ENCODE measurements at regions not wholly inside any gene's neighbourhood (a gene's known extent, or its start where the extent isn't known, plus 50 kb on each side); places are given as distances from the start of the nearest gene placed in this dataset.
"Not testable (repeated sequence)": the region's sequence is repeated elsewhere in the genome, so short reads cannot be mapped to it uniquely, and the experiment has no call there.

GRCh38 chr4:81620442-81620841 lies 148.7 kb upstream of the RASGEF1B start:
- DNase-seq = no peak

- DNase-seq = no peak
Observed at GRCh38 chr4:81617545-81617944, 145.8 kb upstream of the RASGEF1B start.

GRCh38 chr4:81611221-81611620 lies 139.5 kb upstream of the RASGEF1B start:
- no peak for DNase-seq

GRCh38 chr4:81609844-81610243 lies 138.1 kb upstream of the RASGEF1B start:
- no peak for DNase-seq

- no peak for DNase-seq
Observed at GRCh38 chr4:81607950-81608349, 136.2 kb upstream of the RASGEF1B start.

GRCh38 chr4:81606801-81607501 lies 135.2 kb upstream of the RASGEF1B start:
- no peak for DNase-seq

GRCh38 chr4:81606166-81606565 lies 134.5 kb upstream of the RASGEF1B start:
- no peak for DNase-seq

GRCh38 chr4:81605271-81605670 lies 133.6 kb upstream of the RASGEF1B start:
- DNase-seq = no peak

- DNase-seq = no peak
Observed at GRCh38 chr4:81604683-81605218, 133.0 kb upstream of the RASGEF1B start.

- DNase-seq = no peak
Observed at GRCh38 chr4:81602854-81603253, 131.1 kb upstream of the RASGEF1B start.

GRCh38 chr4:81601358-81601694 lies 129.6 kb upstream of the RASGEF1B start:
- DNase-seq = no peak

- DNase-seq = no peak
Observed at GRCh38 chr4:81600520-81601357, 129.0 kb upstream of the RASGEF1B start.

GRCh38 chr4:81599742-81600380 lies 128.2 kb upstream of the RASGEF1B start:
- DNase-seq = no peak

GRCh38 chr4:81595798-81596610 lies 124.3 kb upstream of the RASGEF1B start:
- no peak for DNase-seq

- no peak for DNase-seq
Observed at GRCh38 chr4:81595287-81595686, 123.6 kb upstream of the RASGEF1B start.

- DNase-seq = no peak
Observed at GRCh38 chr4:81594490-81595159, 122.9 kb upstream of the RASGEF1B start.

- no peak for DNase-seq
Observed at GRCh38 chr4:81592701-81593100, 121.0 kb upstream of the RASGEF1B start.

- DNase-seq = no peak
Observed at GRCh38 chr4:81590596-81590995, 118.9 kb upstream of the RASGEF1B start.

GRCh38 chr4:81589262-81589661 lies 117.6 kb upstream of the RASGEF1B start:
- DNase-seq = no peak

- no peak for DNase-seq
Observed at GRCh38 chr4:81586706-81587105, 115.0 kb upstream of the RASGEF1B start.

- not testable (repeated sequence) for DNase-seq
Observed at GRCh38 chr4:81580994-81581374, 109.3 kb upstream of the RASGEF1B start.

GRCh38 chr4:81580346-81580993 lies 108.8 kb upstream of the RASGEF1B start:
- no peak for DNase-seq

All from NCI-H1930 (cell line).